GM21723 (cell line): ENCODE measurements at regions not wholly inside any gene's neighbourhood (a gene's known extent, or its start where the extent isn't known, plus 50 kb on each side); places are given as distances from the start of the nearest gene placed in this dataset.
"Not testable (repeated sequence)": the region's sequence is repeated elsewhere in the genome, so short reads cannot be mapped to it uniquely, and the experiment has no call there.

Experiments used
- ATAC-seq: cut with Tn5 transposase; IDR thresholded peaks from one replicate; pipeline ENCODE4 v1.9.1; 2021; ENCODE audit warnings: mild to moderate bottlenecking, moderate library complexity; ENCODE audit not compliant: unreplicated experiment

GRCh38 chr2:103166456-103167324 lies 404.9 kb downstream of the TMEM182 start:
- no peak for ATAC-seq

- ATAC-seq: no peak
Measured at GRCh38 chr2:103167599-103167998, 405.8 kb downstream of the TMEM182 start.

- ATAC-seq: no peak
Measured at GRCh38 chr2:103169861-103170260, 408.0 kb downstream of the TMEM182 start.

- no peak for ATAC-seq
Measured at GRCh38 chr2:103172821-103173220, 411.0 kb downstream of the TMEM182 start.

DNA sequence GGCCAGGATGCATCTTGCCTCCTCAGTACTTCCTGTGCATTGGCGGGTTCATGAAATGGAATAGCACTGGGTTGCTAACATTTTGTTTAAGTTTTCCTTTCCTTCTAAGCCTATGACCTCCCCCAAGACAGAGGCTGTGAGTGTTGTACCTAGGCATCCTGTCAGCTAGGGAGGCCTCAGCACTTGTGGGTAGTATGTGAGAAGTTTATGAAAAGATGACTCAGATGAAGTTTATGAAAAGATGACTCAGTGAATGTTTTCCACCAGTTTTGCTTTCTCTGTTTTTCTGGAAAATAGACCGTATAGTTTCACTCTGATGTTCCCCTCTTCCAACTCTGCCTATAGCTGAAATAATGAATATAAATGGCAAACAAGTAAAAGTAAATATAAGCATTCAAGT lies 412.9 kb downstream of the TMEM182 start:
- no peak for ATAC-seq

DNA sequence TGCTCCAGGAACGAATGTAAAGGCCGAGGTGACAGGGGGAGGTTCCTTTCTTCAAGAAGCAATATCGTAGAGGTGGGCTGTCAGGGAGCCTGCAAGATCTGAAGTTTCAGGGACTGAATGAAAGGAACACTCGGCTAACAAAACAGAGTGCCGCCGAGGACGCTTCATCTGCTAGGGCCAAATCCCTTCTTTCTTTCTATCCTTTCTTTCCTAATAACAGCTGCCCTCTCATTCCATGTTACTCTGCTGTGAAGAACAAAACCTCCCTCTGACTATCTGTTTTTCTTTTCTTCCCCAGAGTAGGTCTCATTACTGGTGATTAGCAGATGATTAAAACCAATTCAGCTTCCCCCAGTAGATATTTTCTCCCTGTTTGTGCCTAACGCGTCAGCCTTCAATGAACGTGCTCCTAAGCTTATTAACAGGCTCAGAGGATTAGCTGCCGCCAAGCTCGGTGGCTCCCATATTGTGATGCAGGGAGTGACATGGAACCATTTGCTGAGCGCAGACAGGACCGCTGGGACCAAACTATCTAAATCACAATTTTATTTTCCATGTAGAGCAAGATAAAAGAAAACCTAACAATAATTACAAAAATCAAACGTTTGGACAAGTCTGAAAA lies 414.6 kb downstream of the TMEM182 start:
- ATAC-seq: no peak

DNA sequence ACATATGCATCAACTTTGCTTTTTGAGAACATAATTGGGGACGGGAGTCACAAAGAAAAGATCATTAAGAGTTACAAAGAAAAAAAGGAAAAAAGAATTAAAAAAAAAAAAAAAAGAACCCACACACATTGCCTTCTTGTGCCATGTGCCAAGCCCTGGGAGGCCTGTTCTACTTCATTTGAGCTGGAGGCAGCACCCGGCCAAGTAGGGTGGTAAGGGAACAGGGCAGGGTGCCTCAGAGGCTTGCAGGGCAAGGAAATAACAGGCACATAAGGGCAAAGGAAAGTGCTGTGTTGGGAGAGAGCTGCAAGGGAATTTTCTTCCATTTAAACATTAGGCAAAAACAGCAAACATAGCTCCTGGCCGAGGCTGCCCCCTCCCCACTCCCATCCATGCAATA lies 418.0 kb downstream of the TMEM182 start:
- no peak for ATAC-seq

DNA sequence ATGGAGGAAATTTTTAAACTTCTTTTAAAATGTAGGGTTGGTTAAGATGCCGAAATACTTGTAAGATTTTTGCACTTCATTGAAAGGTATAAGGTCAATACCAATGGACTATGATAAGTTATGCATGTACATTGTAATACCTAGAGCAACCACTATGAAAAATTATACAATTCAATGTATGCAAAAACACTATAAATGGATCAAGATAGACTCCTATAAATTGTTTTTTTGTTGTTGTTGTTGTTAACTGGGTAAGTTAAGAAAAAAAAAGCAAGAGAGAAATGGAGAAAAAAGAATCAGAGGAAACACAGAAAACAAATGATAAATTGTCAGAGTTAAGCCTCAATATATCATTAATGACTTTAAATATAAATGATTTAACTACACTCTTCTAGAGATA lies 421.2 kb downstream of the TMEM182 start:
- no peak for ATAC-seq

GRCh38 chr2:103196802-103197201 lies 435.0 kb downstream of the TMEM182 start:
- no peak for ATAC-seq

DNA sequence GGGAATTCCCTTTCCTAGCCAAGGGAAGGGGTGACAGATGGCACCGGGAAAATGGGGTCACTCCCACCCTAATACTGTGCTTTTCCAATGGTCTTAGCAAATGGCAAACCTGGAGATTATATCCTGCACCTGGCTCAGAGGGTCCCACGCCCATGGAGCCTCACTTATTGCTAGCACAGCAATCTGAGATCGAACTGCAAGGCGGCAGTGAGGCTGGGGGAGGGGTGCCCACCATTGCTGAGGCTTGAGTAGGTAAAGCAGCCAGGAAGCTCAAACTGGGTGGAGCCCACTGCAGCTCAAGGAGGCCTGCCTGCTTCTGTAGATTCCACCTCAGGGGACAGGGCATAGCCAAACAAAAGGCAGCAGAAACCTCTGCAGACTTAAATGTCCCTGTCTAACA lies 438.9 kb downstream of the TMEM182 start:
- not testable (repeated sequence) for ATAC-seq

- no peak for ATAC-seq
Measured at GRCh38 chr2:103208916-103209315, 447.1 kb downstream of the TMEM182 start.

DNA sequence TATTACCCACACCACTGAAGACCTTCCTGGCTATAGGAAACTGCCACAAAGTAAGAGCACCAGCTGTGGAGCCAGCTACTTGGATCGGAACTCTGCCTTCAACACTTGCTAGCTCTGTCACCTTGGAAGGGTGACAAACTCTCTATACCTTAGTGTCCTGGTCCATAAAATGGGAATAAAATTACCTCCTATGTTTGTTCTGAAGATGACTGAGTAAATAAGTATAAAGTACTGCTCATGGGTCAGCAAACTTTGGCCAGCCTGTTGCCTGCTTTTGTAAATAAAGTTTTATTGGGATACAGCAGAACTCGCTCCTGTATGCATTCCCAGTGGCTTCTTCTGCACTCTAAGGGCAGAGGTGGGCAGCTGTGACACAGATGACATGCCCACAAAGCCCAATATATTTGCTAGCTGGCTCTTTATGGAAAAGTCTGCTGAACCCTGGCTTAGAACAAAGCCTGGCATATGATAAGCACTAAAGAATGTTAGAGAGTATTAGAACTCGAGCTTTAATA lies 451.3 kb downstream of the TMEM182 start:
- ATAC-seq: no peak

DNA sequence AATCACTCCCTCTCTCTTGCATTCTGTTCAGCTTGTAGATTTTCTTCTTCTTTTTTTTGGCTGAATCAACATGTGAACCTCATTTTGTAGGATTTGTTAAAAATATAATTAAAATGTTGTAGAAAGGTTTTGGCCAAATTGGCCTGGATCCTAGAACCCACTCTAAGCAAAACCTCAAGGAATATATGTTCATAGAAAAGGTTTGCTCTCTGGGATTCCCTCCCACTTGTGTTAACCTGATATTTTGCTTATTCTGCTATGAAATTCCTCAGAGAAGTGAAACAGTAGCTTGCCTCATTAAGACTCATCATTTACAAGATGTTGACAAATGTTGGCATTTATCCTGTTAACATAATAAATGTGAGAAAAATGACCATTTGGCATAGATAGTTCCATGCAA lies 456.7 kb downstream of the TMEM182 start:
- ATAC-seq: no peak

- ATAC-seq: no peak
Measured at GRCh38 chr2:103219398-103219797, 457.6 kb downstream of the TMEM182 start.

- no peak for ATAC-seq
Measured at GRCh38 chr2:103222969-103223368, 461.1 kb downstream of the TMEM182 start.

DNA sequence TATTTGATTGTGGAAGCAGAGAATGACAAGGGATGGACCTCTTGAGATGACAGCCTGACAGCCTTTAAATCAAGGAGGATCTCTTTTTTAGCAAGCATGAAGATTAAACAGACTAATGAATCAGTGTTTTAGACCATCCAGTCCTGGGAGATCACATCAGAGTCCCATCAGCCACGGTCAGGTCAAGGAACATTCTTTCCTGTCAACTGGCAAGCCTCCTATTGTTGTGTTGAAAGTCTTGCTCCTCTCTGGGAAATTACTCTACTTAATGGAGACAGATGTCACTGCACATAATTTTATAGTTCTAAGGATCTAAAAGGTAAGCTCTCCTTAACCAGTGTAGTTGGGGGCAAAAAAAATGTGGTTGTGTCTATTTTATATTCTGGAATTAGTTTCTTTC lies 469.0 kb downstream of the TMEM182 start:
- no peak for ATAC-seq

- ATAC-seq: no peak
Measured at GRCh38 chr2:103232865-103233264, 471.0 kb downstream of the TMEM182 start.

- ATAC-seq: no peak
Measured at GRCh38 chr2:103233691-103234090, 471.9 kb downstream of the TMEM182 start.

DNA sequence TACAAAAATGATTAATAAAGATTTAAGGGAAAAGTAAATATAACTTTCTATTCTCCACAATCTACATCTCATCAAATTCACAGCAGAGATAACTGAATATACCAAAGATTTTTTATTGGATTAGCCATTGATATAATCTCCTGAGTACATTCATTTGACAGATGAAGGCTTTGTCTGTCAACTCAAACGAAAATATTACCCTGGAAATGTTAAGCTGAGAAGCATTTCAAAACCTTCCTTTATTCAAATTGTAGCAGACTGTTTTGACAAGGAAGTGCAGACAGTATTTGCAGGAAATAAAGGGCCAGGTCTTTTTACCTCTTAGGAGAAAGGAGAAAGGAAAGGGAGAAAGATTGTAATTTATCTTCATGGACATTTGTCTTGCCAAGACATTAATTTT lies 473.5 kb downstream of the TMEM182 start:
- ATAC-seq: no peak

DNA sequence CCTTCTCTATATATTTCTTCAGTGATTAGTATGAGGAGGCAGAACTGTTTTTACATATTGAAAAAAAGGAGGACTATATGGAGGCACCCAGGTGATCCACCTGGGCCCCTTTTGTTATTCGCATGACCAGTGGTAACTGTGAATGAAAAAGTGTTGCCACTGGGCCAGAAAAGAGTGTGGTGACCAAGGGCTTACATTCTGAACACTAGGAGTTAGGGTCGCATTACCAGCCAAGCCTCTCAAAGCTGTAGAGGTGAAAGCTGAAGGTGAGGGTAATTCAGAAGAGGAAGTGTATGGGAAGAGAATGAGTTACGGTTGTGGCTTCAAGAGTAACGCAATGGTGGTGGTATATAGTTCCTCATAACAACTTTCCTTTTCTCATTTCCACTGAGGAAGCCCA lies 487.6 kb downstream of the TMEM182 start:
- no peak for ATAC-seq

DNA sequence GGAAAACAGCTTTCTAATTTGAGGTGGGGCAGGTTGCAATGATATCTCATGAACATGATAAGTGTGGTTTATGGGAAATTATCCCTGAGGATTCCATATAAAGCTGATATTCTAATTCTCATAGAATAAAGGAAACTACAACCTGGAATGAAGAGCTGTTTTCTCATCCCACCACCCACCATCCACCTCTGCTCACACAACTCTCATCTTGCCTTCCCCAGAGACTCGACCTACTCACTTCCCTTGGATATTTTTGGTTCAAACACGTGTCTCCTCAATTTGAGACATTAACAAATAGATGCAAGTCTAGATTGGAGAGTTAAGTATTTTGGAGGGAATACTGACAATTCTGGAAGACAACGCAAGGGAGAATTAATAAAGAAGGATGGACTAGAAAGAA lies 490.9 kb downstream of the TMEM182 start:
- ATAC-seq: no peak

DNA sequence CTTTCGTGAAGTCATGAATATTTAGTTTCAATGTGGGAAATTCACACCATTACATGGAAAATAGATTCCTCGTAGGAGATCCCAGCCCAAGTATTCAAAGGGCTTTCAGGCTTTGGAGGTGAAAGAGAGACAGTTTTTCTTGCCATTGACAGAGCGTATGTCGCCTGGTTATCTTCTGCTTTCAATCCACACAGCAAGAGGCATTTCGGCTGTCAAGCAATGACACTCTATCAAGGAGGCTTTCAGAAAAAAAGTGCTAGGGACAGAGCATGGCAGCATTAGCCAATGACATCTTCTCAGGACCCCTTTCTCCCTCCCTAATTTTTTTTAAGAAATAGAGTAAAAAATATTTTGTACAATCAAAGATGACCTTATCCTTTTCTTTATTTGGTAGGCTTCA lies 492.8 kb downstream of the TMEM182 start:
- ATAC-seq: no peak
